NCI-H187 (cell line): ENCODE measurements at regions not wholly inside any gene's neighbourhood (a gene's known extent, or its start where the extent isn't known, plus 50 kb on each side); places are given as distances from the start of the nearest gene placed in this dataset.

Experiments used
- DNase-seq, 2 experiments: peaks; one replicate each; lab custom pipeline; 2025; lab: John Stamatoyannopoulos, UW

DNA sequence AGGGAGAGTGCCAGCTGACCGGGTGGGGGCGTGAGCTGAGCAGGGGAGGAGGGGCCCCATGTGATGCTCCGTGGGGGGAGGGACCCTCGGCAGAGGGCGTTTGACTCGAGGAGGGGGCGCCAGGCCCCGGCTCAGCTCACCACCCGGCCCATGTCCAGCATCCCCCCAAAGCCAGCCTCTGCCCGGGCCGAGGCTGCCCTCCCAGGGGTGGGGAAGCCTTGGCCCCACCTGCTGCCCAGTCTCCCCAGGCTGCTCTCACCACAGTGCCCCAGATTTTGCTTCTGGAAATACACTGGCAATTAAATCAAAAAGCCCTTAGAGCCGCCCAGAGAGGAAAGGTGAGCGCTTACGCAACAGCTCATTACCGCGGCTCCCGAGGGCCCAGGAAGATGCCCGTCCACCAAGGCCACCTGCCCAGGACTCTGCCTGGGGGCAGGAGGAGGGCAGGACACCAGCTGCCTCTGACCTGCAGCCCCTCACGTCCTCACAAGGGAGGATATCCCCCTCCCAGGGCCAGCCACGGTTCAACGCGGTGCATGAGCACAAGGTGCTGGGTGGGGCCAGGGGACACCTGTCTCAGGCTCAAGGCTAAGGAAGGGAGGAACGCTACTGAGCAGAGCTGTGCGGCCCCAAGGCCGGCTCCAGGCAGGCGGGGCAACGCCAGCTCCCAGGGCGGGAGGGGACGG is 70.0 kb upstream of the INPP5A start:
- no peak for DNase-seq

DNA sequence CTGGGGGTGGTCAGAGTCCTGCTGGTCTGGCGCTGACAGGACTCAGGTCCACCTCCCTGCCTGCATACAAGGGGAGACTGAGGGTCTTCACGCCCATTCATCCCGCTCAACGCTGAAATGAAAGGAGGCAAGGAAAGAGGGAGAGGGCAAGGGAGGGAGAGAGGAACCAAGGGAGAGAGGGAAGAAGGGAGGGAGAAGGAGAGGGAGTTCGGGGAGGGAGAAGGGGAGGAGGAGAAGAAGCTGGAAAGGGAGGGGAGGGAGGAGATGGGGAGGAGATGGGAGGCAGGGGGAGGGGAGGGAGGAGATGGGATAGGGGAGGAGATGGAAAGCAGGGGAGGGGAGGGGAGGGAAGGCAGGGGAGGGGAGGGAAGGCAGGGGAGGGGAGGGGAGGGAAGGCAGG is 69.4 kb upstream of the INPP5A start:
- DNase-seq: no peak

DNA sequence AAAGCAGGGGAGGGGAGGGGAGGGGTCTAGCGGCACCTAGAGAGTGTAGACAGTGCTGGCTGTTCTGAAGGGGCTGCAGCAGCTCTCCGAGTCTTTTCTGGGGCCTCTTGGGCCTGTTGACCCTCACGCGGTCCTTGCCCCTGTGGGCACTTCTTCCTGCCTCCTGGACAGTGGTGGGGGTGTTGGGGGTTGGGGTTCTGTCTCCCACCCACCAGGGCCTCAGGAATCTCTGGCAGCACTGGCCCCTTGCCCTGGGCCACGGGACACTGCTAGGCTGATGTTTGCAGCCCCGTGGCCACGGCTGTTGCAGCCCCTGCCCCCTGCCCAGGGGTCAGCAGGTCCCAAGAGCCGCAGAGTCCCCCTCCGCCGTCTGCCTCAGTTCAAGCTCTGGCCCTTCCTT is 68.9 kb upstream of the INPP5A start:
- DNase-seq: no peak

DNA sequence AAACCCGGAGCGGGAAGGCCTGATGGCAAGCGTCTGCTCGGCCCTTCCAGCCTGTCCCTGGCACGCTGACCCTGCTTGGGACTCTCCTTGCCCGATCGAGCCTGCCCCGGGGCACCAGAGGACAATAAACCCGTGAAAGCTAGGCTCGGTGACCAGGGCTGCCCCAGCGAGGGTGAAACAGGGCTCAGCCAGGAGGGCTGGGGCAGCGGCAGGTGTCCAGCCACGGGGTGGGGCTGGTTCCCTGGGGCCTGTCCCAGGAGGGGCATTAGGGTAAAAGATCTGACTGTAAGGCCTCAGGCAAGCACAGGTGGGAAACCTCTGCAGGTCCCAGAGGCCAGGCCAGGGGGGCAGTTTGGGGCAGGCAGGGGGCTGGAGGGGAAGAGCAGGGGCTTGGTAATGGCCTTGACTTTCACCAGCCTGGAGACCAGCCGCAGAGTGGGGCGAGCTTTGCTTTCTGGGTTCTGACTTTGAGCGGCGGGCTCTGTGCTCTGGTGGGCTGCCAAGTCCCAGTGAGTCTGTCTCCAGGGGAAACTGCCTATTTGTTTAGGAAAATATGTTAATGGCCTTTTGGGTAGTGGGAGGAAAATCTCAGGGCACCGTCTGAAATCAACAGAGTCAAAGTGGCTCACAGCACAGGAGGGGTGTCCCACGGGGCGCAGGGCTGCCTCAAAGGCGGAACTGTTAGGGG is 68.2 kb upstream of the INPP5A start:
- no peak for DNase-seq

DNA sequence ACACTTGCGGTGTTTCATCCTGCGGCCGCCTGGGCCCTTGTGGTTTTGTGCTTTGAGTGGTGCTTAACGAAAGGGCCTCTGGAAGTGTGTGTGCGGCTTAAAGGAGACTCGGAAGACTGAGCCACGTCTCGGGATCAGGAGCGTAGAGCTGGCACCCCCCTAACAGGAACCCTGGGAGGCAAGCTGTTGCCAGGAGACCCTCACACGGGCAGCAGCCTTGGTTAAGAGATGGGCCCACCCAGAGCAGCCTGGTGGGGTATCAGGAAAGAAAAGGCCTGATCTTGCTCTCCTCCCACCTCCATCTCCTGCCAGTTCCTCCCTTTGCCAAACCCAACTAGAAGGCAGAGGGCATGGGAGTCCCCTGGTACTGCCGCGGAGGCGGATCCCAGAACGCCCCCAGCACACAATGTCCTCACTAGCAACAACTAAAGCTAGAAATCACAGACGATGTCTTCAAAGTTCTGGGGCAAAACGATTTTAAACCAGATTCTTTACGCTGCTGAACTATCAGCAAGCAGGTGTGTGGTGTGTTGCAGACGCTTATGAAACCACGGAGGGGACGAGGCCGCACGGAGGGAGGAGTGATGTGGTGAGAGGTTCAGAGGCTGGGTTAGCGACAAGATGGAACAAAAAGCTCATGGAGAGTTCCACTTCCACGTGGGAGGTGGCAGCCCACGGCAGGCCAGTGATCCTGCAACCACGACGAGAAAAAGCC is 67.0 kb upstream of the INPP5A start:
- DNase-seq: peak; percentile 3 to 11

DNA sequence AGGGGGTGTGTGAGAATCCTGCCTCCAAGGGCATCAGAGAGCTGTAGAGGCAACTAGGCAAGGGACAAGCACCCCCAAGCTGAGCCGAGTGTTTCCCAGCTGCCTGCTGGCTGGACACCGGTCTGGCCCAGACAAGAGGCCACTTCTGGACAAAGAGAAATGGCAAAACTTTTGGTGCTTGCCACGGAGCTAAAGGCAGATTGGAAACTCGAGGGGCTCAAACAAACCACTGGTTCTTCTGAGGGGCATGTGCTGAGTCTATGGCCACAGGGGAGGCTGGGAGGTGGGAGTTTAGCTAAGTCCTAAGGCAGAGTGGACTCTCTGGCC is 66.5 kb upstream of the INPP5A start:
- DNase-seq: no peak

DNA sequence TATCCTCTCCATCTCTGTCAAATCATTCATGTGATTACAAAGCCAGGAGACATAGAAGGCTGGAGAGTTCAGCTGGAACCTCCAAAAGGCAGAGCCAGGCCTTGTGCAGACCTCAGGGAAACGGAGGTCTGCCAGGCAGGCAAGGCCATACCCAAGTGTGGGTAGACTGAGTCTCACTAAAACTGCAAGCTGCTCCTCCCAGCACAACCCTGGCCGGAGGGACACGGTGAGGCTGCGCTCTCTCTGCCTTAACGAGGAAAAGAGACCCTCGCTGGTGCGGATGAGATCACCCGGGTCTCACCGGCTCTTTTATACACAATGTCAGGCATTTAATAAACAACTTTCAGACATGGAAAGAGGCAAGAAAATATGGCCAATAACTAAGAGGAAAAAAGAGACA is 66.1 kb upstream of the INPP5A start:
- DNase-seq: no peak

DNA sequence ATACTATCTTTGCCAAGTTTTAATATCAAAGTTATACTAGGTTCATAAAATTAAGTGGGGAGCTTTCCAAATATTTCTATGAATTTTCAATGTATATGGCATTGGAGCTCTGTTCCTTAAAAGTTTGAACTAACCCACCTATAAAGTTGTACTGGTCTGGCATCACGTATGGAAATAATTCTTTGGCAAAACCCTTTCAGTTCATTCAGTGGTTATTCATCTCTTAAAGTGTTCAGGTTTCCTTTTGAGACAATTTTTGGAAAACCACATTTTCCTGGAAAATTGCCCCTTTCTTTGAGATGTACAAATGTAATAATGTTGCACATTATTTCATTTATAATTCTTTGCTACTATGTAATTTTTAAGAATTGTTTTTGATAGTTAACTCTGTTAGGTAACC is 62.5 kb upstream of the INPP5A start:
- no peak for DNase-seq

DNA sequence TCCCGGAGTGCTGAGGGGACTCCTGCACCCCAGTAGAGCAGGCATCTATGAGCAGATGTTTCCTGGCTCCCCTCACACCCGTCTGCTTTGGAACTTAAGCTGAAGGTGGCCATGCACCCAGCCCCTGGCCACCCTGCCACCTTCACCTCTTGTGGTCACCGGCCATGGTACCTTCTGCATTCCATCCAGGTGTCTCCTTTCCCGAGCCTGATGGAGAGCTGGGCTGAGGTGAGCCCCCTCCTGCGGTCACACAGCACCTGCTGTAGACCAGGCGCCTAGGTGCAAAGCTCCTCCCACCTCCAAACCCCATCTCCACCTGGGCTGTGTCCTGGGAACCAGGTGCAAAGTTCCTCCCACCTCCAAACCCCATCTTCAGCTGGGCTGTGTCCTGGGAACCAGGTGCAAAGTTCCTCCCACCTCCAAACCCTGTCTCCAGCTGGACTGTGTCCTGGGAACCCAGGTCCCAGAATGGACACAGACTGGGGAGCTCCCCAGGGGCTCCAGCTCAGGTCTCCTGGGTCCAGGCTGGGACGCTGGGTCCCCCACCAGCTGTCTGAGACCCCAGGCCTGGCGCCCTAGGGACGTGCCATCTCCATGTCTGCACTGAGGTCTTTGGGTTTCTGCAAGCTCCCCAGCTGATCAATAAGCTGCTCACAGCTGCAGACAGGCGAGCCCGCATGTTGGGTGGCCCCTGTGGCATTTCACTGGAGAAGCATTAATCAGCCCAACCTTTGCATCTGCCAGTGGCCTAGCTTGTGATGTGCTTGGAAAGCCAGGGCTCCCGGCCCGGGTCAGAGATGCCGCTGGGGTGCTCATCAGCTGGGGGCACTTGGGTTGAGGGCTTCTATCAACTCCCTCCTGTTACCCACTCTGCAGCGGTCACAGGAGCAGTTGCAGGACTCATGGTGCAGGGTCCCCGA is 61.2 kb upstream of the INPP5A start:
- DNase-seq: no peak

DNA sequence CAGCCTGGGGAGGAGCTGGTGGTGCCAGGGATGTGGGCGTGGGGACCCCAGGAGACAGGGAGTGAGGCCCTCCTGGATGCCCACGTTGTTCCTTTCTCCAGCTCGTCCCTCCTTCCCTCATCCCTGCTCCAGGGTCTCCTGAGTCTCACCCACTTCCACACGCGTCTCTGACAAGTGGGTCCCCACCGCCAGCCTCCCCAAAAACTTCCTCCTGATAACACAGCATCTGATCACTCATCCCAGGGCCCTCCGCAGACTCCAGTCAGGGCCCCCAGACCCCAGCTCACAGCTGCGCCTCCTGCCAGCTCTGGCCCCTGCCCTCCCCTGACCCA is 60.6 kb upstream of the INPP5A start:
- DNase-seq: no peak

DNA sequence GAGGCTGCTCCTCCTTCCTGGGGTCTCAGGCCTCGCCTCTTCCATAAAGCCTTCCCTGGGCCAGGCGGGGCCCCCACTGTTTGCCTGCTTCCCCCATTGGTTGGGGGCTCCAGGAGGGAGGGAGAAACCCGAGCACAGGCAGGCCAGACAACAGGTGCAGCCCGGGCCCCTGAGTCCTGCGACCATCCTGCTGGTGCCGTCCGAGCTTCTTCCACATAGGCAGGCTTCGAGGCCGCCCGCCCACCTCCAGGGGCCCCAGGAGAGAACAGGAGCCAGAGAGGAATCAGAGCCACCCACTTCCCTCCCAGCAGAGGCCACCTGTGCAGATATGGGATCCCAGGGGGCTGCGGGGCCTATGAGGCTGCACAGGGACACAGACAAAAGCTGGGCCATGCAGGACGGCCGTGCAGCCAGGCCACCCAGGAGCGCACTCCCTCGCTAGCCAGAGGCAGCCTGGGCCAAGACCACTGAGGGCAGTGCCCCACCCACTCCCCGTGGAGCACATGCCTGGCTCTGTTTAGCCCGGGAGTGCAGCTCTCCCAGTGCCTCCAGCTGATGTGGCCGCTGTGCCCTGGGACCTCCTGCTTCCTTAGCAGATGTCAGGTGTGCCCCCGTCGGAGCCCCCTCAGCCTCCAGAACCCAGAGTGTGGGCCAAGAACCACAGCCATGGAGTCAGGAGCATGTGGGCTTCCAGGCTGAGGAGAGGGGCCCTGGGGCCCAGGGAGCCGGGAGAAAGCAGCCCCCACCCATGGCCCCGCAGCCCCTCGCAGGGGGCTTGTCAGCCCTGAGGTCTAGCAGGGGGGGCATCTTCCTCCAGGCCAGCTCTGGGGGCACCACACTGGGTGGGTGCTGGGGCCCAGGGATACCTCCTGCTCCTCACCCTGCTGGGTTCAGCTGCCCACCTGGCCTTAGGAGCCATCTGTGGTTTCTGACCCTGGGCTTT is 59.9 kb upstream of the INPP5A start:
- DNase-seq: no peak

DNA sequence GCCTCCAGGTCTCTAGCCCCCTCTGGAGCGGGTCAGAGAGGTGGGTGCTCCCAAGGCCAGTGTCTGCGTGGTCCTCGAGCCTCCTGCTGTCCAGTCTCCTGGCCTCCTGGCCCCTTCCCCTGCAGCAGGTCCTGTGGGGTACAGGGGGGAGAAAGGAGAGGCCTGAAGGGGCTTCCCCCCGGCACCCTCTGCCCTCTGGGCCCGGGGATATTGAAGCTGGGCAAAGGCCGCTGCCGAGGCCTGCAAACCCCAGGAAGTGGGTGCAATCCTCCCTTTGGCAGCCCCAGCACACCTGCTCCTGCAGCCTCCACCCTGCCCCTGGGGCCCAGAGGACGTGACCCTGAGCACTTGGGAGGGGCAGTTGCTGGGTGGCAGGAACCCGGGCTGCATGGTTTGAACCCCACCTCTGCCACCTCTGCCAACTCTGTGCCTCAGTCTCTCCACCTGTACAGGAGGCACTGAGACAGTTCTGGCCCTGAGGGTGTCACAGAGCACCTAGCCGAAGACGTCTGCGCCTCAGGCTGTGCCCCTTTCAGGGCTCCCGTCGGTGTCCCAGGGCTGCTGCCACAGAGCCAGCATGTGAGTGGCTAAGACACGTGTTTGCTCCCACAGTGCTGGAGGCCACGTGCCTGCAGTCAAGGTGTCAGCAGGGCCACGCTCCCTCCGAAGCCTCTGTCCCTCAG is 59.1 kb upstream of the INPP5A start:
- DNase-seq: no peak

DNA sequence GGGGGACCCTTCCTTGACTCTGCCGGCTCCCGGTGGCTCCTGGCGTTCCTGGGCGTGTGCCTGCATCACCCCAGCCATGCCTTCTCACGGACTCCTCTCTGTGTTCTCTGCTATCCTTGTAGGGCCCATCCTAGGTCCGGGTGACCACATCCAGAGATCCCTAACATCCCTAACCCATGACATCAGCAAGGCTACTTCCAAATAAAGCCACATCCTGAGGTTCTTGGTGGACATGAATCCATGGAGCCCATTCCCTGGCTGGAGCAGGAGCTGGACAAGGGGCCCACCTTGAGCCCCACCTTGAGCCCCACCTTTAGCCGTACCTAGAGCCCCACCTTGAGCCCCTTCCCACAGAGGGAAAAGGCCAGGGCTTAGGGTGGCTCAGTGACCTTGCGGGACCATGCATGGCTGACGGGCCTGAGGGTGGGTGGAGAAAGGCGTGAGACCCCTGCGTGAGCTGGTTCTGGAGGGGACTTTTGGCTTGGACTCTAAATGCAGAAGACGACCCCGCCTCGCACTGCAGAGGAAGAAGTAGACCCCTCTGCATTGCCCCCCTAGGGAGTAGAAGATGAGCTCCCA is 58.5 kb upstream of the INPP5A start:
- DNase-seq: no peak

DNA sequence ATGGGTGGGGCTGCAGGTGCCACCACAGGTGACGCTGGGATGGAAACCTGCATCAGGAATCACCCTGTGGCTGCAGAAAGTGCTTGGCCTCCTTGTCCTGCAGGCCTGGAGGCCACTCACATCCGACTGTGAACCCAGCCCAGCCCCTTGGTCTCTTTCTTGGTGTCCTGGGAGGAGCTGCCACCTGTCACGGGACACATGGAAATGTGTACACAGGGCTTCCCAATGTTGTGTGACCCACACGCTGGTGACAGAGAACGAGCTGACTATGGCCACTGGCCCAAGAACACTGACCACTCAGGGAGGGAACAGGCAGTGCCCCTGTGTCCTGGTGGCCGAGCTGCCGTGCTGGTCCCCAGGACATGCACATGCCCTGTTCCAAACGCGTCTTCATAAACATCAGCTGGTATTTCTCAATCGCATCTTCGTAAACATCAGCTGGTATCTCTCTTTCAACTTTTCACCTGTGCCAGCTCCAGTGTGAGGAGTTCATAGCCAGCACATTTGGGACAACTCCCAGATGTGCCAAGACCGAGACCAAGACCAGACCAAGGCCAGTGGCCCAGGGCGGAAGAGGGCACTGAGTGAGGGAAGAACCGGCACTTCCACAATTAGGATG is 57.9 kb upstream of the INPP5A start:
- DNase-seq: no peak

DNA sequence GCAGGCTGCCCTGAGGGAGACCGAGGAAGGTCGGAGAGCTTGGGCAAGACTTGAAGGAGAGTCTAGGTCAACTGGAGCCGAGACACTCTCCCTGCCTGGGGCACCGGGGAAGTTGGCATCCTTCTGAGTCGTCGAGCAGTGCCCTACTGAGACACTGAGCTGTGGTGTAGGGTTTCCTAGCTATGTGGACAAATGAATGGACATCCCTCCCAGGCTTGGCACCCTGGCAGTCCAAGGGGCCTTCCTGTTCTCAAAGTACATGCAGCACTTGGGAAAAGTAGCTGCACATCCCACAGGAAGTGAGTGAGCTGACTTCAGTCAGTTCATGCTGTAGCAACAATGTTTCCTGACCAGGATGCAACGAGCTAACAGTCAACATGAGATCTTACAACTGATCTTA is 57.2 kb upstream of the INPP5A start:
- no peak for DNase-seq

DNA sequence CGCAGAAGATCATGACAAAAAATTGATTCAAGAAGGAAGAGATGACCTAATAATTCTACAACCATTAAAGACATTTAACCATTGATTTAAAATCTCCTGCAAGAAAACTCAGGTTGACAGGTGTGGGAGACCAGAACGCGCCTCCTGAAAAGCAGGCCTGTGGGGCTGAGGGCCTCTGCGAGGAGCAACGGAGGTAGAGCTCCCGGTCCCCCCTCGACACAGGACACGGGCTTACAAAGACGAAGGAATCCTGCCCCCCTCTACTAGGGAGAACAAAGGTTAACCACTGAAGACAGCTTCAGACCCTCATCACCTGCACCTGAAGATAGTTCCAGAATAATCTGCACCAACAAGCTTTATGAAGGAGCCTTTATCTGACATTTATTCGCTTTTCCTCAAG is 55.9 kb upstream of the INPP5A start:
- DNase-seq: no peak

DNA sequence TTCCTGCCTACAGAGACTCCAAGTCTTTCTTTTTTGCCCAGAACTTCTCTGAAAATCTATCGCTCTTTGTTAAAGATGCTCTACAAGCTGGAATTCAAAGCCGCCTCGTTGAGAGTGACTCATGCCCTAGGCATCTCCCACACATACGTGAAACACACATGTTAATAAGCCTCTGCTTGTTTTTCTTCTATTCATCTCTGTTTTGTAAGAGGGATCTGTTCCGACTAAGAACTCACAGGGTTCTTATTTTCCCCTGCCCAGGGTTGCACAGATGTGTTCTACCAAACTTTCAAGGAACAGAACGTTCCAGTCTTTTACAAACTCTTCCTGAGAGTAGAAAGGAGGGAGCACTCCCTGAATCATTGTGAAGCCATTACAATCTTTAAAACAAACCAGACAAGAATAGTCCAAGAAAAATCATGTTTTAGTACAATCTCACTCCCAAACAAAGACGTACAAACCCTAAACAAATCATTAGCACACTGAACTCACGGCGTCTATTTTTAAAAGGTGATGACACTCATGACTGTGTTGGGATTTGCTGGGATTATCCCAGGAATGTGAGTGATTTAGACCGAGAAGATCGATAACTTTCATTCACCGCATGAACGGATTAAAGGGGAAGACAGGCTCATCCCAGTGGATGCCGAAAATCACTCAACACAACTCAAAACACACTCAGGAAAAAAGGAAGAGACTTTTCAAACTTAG is 55.3 kb upstream of the INPP5A start:
- DNase-seq: no peak

DNA sequence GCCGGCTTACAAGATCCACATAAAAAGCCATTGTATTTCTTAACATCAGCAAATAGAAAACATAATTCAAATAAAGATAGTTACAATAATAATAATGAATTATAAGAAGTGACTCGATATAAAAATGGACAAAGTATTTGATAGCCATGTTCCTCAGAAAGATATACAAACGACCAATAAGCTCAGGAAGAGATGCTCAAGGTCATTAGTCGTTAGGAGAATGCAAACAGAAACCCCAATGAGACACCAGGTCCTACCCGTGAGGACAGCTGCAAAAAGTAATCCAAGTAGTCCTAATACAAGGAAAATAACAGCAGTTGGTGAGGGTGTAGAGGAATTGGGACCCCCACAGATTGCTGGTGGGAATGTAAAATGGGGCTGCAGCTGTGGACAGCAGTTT is 54.2 kb upstream of the INPP5A start:
- no peak for DNase-seq

DNA sequence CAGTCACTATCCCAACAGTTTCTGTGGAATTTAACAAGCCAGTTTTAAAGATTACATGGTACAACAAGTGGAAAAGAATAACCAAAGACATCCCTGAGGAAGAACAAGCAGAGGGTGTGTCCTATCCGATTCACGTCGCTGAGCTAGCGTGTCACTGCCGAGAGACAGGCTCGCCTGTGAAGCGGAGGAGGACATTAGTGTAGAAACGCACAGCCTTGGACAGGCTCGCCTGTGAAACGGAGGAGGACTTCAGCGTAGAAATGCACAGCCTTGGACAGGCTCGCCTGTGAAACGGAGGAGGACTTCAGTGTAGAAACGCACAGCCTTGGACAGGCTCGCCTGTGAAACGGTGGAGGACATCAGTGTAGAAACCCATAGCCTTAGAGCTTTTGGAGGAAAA is 52.7 kb upstream of the INPP5A start:
- no peak for DNase-seq
